SK-N-SH (cell line): ENCODE measurements at regions not wholly inside any gene's neighbourhood (a gene's known extent, or its start where the extent isn't known, plus 50 kb on each side); places are given as distances from the start of the nearest gene placed in this dataset.

Experiments used
- CTCF ChIA-PET: fragments of 300-600, 350-600 bp; formaldehyde crosslinking; extraction: SDS; loops from one replicate; lab custom pipeline; 2021; lab: Yijun Ruan, JAX
- POLR2A ChIA-PET: fragments of 350-600 bp; sonication (Branson Sonifier 250); formaldehyde crosslinking; extraction: SDS; loops from one replicate; lab custom pipeline; 2020; ENCODE audit warnings: antibody characterized with exemption, inconsistent platforms; lab: Yijun Ruan, JAX
- DNase-seq: peaks from one replicate; pipeline ENCODE4 v3.0.0; 2012
- H2AFZ ChIP-seq: fragments of 200-600 bp; sonication (generic); 2 replicates; pipeline ENCODE4 v1.8.1; 2016; ENCODE audit warnings: antibody characterized with exemption, mild to moderate bottlenecking, low read depth
- H3F3A ChIP-seq: fragments of 200-600 bp; sonication (generic); replicated peaks from 2 replicates; pipeline ENCODE3; 2016; ENCODE audit warnings: antibody characterized with exemption, mild to moderate bottlenecking; ENCODE audit not compliant: insufficient read depth
- H3K27ac ChIP-seq, 2 experiments: fragments of 200-500 bp in 1 of 2; fragments of 200-600 bp in 1 of 2; sonication (Bioruptor generic) in 1 of 2; sonication (generic), shearing (Covaris generic) in 1 of 2; 2 replicates each; pipeline versions ENCODE4 v1.5.1 to v1.6.1; 2014 to 2016; ENCODE audit warnings: low read depth in 2 of 2, inconsistent platforms in 1 of 2, low read length in 1 of 2, mild to moderate bottlenecking in 1 of 2, mixed read lengths in 1 of 2
- H3K27me3 ChIP-seq: fragments of 200-600 bp; sonication (generic), shearing (Covaris generic); 2 replicates; pipeline ENCODE4 v1.6.1; 2016; ENCODE audit warnings: mixed run types; ENCODE audit not compliant: insufficient read depth
- H3K36me3 ChIP-seq, 2 experiments: fragments of 200-500 bp in 1 of 2; fragments of 200-600 bp in 1 of 2; sonication (Bioruptor generic) in 1 of 2; sonication (generic) in 1 of 2; replicated peaks in 1 of 2; 2 replicates each; pipeline versions ENCODE3 to v1.5.1; 2014 to 2016; ENCODE audit warnings: low read length in 1 of 2, mild to moderate bottlenecking in 1 of 2; ENCODE audit not compliant: insufficient read depth in 2 of 2, control insufficient read depth in 1 of 2
- H3K4me1 ChIP-seq, 2 experiments: fragments of 200-500 bp in 1 of 2; fragments of 200-600 bp in 1 of 2; sonication (Bioruptor generic) in 1 of 2; sonication (generic), shearing (Covaris generic) in 1 of 2; 2 replicates each; pipeline versions ENCODE4 v1.5.1 to v1.6.1; 2014 to 2016; ENCODE audit warnings: low read depth in 1 of 2, low read length in 1 of 2, mixed run types in 1 of 2; ENCODE audit not compliant: insufficient read depth in 2 of 2, control insufficient read depth in 1 of 2
- H3K4me2 ChIP-seq: fragments of 200-600 bp; sonication (generic), shearing (Covaris generic); 2 replicates; pipeline ENCODE4 v1.6.1; 2017; ENCODE audit warnings: mixed run types
- H3K4me3 ChIP-seq, 2 experiments: fragments of 200-500 bp in 1 of 2; fragments of 200-600 bp in 1 of 2; sonication (Bioruptor generic) in 1 of 2; sonication (generic), shearing (Covaris generic) in 1 of 2; 2 replicates each; pipeline versions ENCODE4 v1.5.1 to v1.8.1; 2014 to 2016; ENCODE audit warnings: low read depth in 2 of 2, inconsistent platforms in 1 of 2, low read length in 1 of 2, mild to moderate bottlenecking in 1 of 2, mixed read lengths in 1 of 2, moderate library complexity in 1 of 2
- H3K79me2 ChIP-seq: fragments of 200-600 bp; sonication (generic); 2 replicates; pipeline ENCODE4 v1.8.1; 2017; ENCODE audit warnings: mild to moderate bottlenecking; ENCODE audit not compliant: insufficient read depth
- H3K9ac ChIP-seq: fragments of 200-600 bp; sonication (generic); 2 replicates; pipeline ENCODE4 v1.6.1; 2017; ENCODE audit warnings: mixed run types
- H3K9me2 ChIP-seq: fragments of 200-600 bp; sonication (generic); 2 replicates; pipeline ENCODE4 v1.6.1; 2017; ENCODE audit warnings: mixed run types
- H3K9me3 ChIP-seq: fragments of 200-600 bp; sonication (generic); 2 replicates; pipeline ENCODE4 v1.6.1; 2017; ENCODE audit warnings: mixed run types, mild to moderate bottlenecking, moderate library complexity
- H4K20me1 ChIP-seq: fragments of 200-600 bp; sonication (generic); 2 replicates; pipeline ENCODE4 v1.6.1; 2017; ENCODE audit warnings: mild to moderate bottlenecking, mixed run types; ENCODE audit not compliant: insufficient read depth
- ELF1 ChIP-seq: IDR thresholded peaks from 2 replicates; pipeline ENCODE4 v1.4.0; 2012
- EZH2phosphoT487 ChIP-seq: fragments of 200-600 bp; sonication (generic); IDR thresholded peaks from 2 replicates; pipeline ENCODE4 v1.6.1; 2017; ENCODE audit warnings: low read depth, mixed run types, mild to moderate bottlenecking, antibody characterized with exemption, moderate library complexity, borderline replicate concordance
- FOSL2 ChIP-seq: IDR thresholded peaks from 2 replicates; pipeline ENCODE4 v1.4.0; 2012; ENCODE audit warnings: low read depth, mild to moderate bottlenecking, moderate library complexity, borderline replicate concordance
- FOXJ3 ChIP-seq: sonication (generic); formaldehyde crosslinking; IDR thresholded peaks from 2 replicates; pipeline ENCODE4 v1.5.1; 2020; ENCODE audit warnings: mild to moderate bottlenecking, missing genetic modification reagents
- GABPA ChIP-seq: IDR thresholded peaks from 2 replicates; pipeline ENCODE4 v1.4.0; 2012; ENCODE audit warnings: low read depth, mild to moderate bottlenecking
- GATA2 ChIP-seq: sonication (generic); formaldehyde crosslinking; IDR thresholded peaks from 2 replicates; pipeline ENCODE4 v1.5.0; 2020; ENCODE audit warnings: mild to moderate bottlenecking, missing genetic modification reagents
- IRF3 ChIP-seq: fragments of 150-350 bp; IDR thresholded peaks from 2 replicates; pipeline ENCODE4 v1.6.1; 2016; ENCODE audit warnings: mild to moderate bottlenecking, low read depth, low read length
- JUND ChIP-seq: IDR thresholded peaks from 2 replicates; pipeline ENCODE4 v1.4.0; 2012
- MEF2A ChIP-seq: IDR thresholded peaks from 2 replicates; pipeline ENCODE4 v1.4.0; 2012; ENCODE audit warnings: low read depth, borderline replicate concordance
- MXI1 ChIP-seq: IDR thresholded peaks from 2 replicates; pipeline ENCODE4 v1.6.1; 2012; ENCODE audit warnings: mild to moderate bottlenecking, low read depth, low read length, improper control_type of control experiment
- NRF1 ChIP-seq: IDR thresholded peaks from 2 replicates; pipeline ENCODE4 v1.6.1; 2012; ENCODE audit warnings: low read depth, mild to moderate bottlenecking, low read length
- RAD21 ChIP-seq: IDR thresholded peaks from 2 replicates; pipeline ENCODE4 v1.6.1; 2012; ENCODE audit warnings: mild to moderate bottlenecking, low read length
- REST ChIP-seq: IDR thresholded peaks from 2 replicates; pipeline ENCODE4 v1.6.1; 2012; ENCODE audit warnings: mild to moderate bottlenecking, low read depth, low read length, moderate library complexity
- TCF12 ChIP-seq: IDR thresholded peaks from 2 replicates; pipeline ENCODE4 v1.4.0; 2012
- TEAD4 ChIP-seq: IDR thresholded peaks from 2 replicates; pipeline ENCODE4 v1.4.0; 2012; ENCODE audit warnings: mild to moderate bottlenecking, borderline replicate concordance; ENCODE audit not compliant: insufficient read depth
- USF1 ChIP-seq: IDR thresholded peaks from 2 replicates; pipeline ENCODE4 v1.4.0; 2012; ENCODE audit warnings: low read depth, borderline replicate concordance
- WGBS: methylation state at CpG from one replicate; pipeline ENCODE4 v1.1.6; 2017; ENCODE audit warnings: low lambda C conversion rate; 5-methylcytosine and 5-hydroxymethylcytosine counted together
- TF ChIP-seq, protein P1 (sequence below): IDR thresholded peaks from 2 replicates; pipeline ENCODE4 v1.4.0; 2012; ENCODE audit warnings: low read depth, borderline replicate concordance
- TF ChIP-seq, protein P2 (sequence below): IDR thresholded peaks from 2 replicates; pipeline ENCODE4 v1.4.0; 2012; ENCODE audit warnings: low read depth
- TF ChIP-seq, protein P3 (sequence below): fragments of 150-350 bp; IDR thresholded peaks from 2 replicates; pipeline ENCODE4 v1.6.1; 2017; ENCODE audit warnings: antibody characterized with exemption, low read length, low read depth, borderline replicate concordance

DNA sequence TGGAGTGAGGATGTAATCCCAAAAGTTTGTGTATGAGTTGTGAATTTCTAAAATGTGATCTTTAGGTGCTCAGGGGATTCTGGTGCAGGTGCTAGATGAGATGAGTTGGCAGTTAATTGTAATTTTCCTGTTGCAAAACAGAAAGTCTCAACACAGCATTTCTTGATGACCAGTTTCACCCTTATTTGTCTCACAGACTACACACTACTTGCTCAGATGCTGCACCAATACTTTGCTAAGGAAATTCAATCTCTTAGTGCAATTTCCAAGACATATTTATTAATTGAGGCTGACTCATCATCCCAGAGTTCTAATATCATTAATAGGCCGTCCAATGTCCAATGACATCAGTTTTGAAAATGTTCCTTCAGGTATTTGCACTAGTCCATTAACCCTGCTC is 159.2 kb upstream of the SFRP2 start:
- TF ChIP-seq MXI1 (no peak), GABPA (no peak), EZH2phosphoT487 (no peak), ELF1 (no peak), JUND (no peak), TEAD4 (no peak), NRF1 (no peak), RAD21 (no peak), REST (no peak), TCF12 (no peak), FOSL2 (no peak), MEF2A (no peak)
- TF ChIP-seq, protein P1, sequence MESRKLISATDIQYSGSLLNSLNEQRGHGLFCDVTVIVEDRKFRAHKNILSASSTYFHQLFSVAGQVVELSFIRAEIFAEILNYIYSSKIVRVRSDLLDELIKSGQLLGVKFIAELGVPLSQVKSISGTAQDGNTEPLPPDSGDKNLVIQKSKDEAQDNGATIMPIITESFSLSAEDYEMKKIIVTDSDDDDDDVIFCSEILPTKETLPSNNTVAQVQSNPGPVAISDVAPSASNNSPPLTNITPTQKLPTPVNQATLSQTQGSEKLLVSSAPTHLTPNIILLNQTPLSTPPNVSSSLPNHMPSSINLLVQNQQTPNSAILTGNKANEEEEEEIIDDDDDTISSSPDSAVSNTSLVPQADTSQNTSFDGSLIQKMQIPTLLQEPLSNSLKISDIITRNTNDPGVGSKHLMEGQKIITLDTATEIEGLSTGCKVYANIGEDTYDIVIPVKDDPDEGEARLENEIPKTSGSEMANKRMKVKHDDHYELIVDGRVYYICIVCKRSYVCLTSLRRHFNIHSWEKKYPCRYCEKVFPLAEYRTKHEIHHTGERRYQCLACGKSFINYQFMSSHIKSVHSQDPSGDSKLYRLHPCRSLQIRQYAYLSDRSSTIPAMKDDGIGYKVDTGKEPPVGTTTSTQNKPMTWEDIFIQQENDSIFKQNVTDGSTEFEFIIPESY = no peak
- TF ChIP-seq, protein P2, sequence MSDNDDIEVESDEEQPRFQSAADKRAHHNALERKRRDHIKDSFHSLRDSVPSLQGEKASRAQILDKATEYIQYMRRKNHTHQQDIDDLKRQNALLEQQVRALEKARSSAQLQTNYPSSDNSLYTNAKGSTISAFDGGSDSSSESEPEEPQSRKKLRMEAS = no peak
- TF ChIP-seq, all 33 proteins: peak for 0
- Histone ChIP-seq H3K9me3 (no peaks in the 10 kb centered on the region), H3K79me2 (no peaks in the 10 kb centered on the region), H3K9ac (no peak overlapping the region), H3K4me3 (no peak overlapping the region), H4K20me1 (no peaks in the 10 kb centered on the region), H3K27ac (no peak overlapping the region), H3F3A (no peaks in the 10 kb centered on the region), H3K4me2 (no peak overlapping the region), H3K4me1 (no peaks in the 10 kb centered on the region), H3K27me3 (no peaks in the 10 kb centered on the region; the same call in 1 of the 2 replicates), H2AFZ (no peak overlapping the region), H3K9me2 (no peaks in the 10 kb centered on the region), H3K36me3 (no peaks in the 10 kb centered on the region)
- DNase-seq = no peak
- ChIA-PET POLR2A (no interaction called here), CTCF (no interaction called here)
- 0% methylated on average over 1 of the region's 1 CpG for WGBS

GRCh38 chr4:153947124-153947523 is 158.2 kb upstream of the SFRP2 start:
- no peaks in the 10 kb centered on the region for H3K36me3 ChIP-seq
- no peaks in the 10 kb centered on the region; the same call in 1 of the 2 replicates for H3K27me3 ChIP-seq
- DNase-seq = no peak
- 0% methylated on average over 1 of the region's 1 CpG for WGBS
- H3K9me3 ChIP-seq = no peaks in the 10 kb centered on the region
- POLR2A ChIA-PET = no interaction called here
- H2AFZ ChIP-seq = no peak overlapping the region
- no peaks in the 10 kb centered on the region for H3K4me1 ChIP-seq
- H3K79me2 ChIP-seq = no peaks in the 10 kb centered on the region
- no peaks in the 10 kb centered on the region for H3F3A ChIP-seq
- H3K27ac ChIP-seq = no peak overlapping the region
- H4K20me1 ChIP-seq = no peaks in the 10 kb centered on the region
- no peak overlapping the region for H3K4me3 ChIP-seq
- H3K4me2 ChIP-seq = no peak overlapping the region
- CTCF ChIA-PET = no interaction called here
- no peak overlapping the region for H3K9ac ChIP-seq
- H3K9me2 ChIP-seq = no peaks in the 10 kb centered on the region
- TF ChIP-seq IRF3 (no peak), FOXJ3 (CRISPR knock-in tag) (no peak), GATA2 (CRISPR knock-in tag) (no peak), USF1 (no peak), NRF1 (no peak)
- TF ChIP-seq, protein P3, sequence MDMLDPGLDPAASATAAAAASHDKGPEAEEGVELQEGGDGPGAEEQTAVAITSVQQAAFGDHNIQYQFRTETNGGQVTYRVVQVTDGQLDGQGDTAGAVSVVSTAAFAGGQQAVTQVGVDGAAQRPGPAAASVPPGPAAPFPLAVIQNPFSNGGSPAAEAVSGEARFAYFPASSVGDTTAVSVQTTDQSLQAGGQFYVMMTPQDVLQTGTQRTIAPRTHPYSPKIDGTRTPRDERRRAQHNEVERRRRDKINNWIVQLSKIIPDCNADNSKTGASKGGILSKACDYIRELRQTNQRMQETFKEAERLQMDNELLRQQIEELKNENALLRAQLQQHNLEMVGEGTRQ = no peak
